GM12878 (cell line): ENCODE measurements at regions not wholly inside any gene's neighbourhood (a gene's known extent, or its start where the extent isn't known, plus 50 kb on each side); places are given as distances from the start of the nearest gene placed in this dataset.

Experiments used
- ATAC-seq: fragments of 200-7000 bp; cut with Tn5 transposase; 3 replicates; pipeline ENCODE4 v1.9.1; 2020; ENCODE audit warnings: mild to moderate bottlenecking, moderate library complexity
- BruUV-seq: library from RNA; stranded (reverse); fragments of 400-500 nt; replicated peaks from 2 replicates; lab custom pipeline; 2021; lab: Mats Ljungman, UMichigan
- CTCF ChIA-PET: fragments of 300-600 bp; sonication (Branson Sonifier 250); formaldehyde crosslinking; extraction: SDS; loops from one replicate; lab custom pipeline; 2021; ENCODE audit warnings: inconsistent platforms; lab: Yijun Ruan, JAX
- POLR2A ChIA-PET: fragments of 350-600 bp; formaldehyde crosslinking; extraction: SDS; loops from one replicate; lab custom pipeline; 2021; ENCODE audit warnings: inconsistent platforms; lab: Charles Lee
- RAD21 ChIA-PET: fragments of 300-600 bp; sonication (Branson Sonifier 250); formaldehyde crosslinking; loops from one replicate; lab custom pipeline; 2023; ENCODE audit warnings: antibody characterized with exemption; ENCODE audit not compliant: unreplicated experiment; lab: Charles Lee
- SMC1A ChIA-PET: fragments of 300-600 bp; sonication (Branson Sonifier 250); formaldehyde crosslinking; loops from one replicate; lab custom pipeline; 2023; ENCODE audit not compliant: unreplicated experiment, uncharacterized antibody; lab: Charles Lee
- DNase-seq: peaks from one replicate; pipeline ENCODE4 v3.0.0-alpha.2; 2011; ENCODE audit warnings: low read depth, low spot score
- FAIRE-seq: peaks from 3 replicates; lab custom pipeline; 2011; peaks lifted over from hg19 to GRCh38; lab: Jason Lieb, UNC
- H2AFZ ChIP-seq: 2 replicates; pipeline ENCODE4 v1.6.0; 2011; ENCODE audit warnings: low read depth, low read length, control low read depth; ENCODE audit not compliant: control insufficient read depth
- H3K27ac ChIP-seq: 2 replicates; pipeline ENCODE4 v1.5.1; 2011; ENCODE audit warnings: control low read depth; ENCODE audit not compliant: control insufficient read depth, insufficient read depth
- H3K27me3 ChIP-seq, 2 experiments: replicated peaks in 1 of 2; 2 replicates each; pipeline versions ENCODE4 v1.6.0 to v1.6.1; 2011; ENCODE audit warnings: low read length in 1 of 2; ENCODE audit not compliant: control insufficient read depth in 2 of 2, insufficient read depth in 2 of 2
- H3K36me3 ChIP-seq, 2 experiments: 2 replicates each; pipeline ENCODE4 v1.5.1; 2011; ENCODE audit warnings: low read length in 1 of 2; ENCODE audit not compliant: control insufficient read depth in 2 of 2, insufficient read depth in 2 of 2
- H3K4me1 ChIP-seq: 2 replicates; pipeline ENCODE4 v1.6.1; 2011; ENCODE audit warnings: mild to moderate bottlenecking, low read length, moderate library complexity, mixed read lengths; ENCODE audit not compliant: control insufficient read depth, insufficient read depth
- H3K4me2 ChIP-seq: 2 replicates; pipeline ENCODE4 v1.6.0; 2011; ENCODE audit warnings: control low read depth; ENCODE audit not compliant: control insufficient read depth, insufficient read depth
- H3K4me3 ChIP-seq: fragments of 200-600 bp; sonication (generic); 2 replicates; pipeline ENCODE4 v1.5.1; 2016
- H3K79me2 ChIP-seq: 2 replicates; pipeline ENCODE4 v1.6.0; 2011; ENCODE audit warnings: low read length; ENCODE audit not compliant: control insufficient read depth, insufficient read depth
- H3K9ac ChIP-seq: 2 replicates; pipeline ENCODE4 v1.8.0; 2011; ENCODE audit warnings: low read length, control low read depth, mixed read lengths; ENCODE audit not compliant: control insufficient read depth, insufficient read depth
- H3K9me3 ChIP-seq: replicated peaks from 3 replicates; pipeline ENCODE4 v1.5.1; 2011; ENCODE audit warnings: mild to moderate bottlenecking, low read length; ENCODE audit not compliant: control insufficient read depth, insufficient read depth
- H4K20me1 ChIP-seq: 2 replicates; pipeline ENCODE4 v1.6.0; 2011; ENCODE audit not compliant: control insufficient read depth, insufficient read depth
- EP300 ChIP-seq, 2 experiments: fragments of 150-350 bp in 1 of 2; IDR thresholded peaks; 2 replicates each; pipeline ENCODE4 v1.6.1; 2011 to 2012; ENCODE audit warnings: low read depth in 2 of 2, low read length in 2 of 2, borderline replicate concordance in 1 of 2, improper control_type of control experiment in 1 of 2, inconsistent platforms in 1 of 2; ENCODE audit not compliant: control insufficient read depth in 1 of 2
- MEF2A ChIP-seq: IDR thresholded peaks from 2 replicates; pipeline ENCODE4 v1.6.1; 2011; ENCODE audit warnings: low read depth, mild to moderate bottlenecking, low read length, moderate library complexity; ENCODE audit not compliant: insufficient read depth
- MEF2B ChIP-seq: fragments of 450-650 bp; IDR thresholded peaks from 2 replicates; pipeline ENCODE4 v1.6.1; 2018; ENCODE audit warnings: mild to moderate bottlenecking, moderate library complexity; ENCODE audit not compliant: partially characterized antibody, poor library complexity, severe bottlenecking
- MTA2 ChIP-seq: fragments of 450-650 bp; IDR thresholded peaks from 2 replicates; pipeline ENCODE4 v1.6.1; 2016; ENCODE audit warnings: low read depth, mild to moderate bottlenecking, moderate library complexity
- NFIC ChIP-seq: IDR thresholded peaks from 2 replicates; pipeline ENCODE4 v1.6.1; 2012; ENCODE audit warnings: low read depth, mild to moderate bottlenecking, inconsistent platforms, low read length, moderate library complexity
- NFYA ChIP-seq: IDR thresholded peaks from 2 replicates; pipeline ENCODE4 v1.6.1; 2011; ENCODE audit warnings: low read depth, mild to moderate bottlenecking, low read length, improper control_type of control experiment, borderline replicate concordance
- PAX5 ChIP-seq: IDR thresholded peaks from 2 replicates; pipeline ENCODE4 v1.6.1; 2011; ENCODE audit warnings: low read depth, low read length, borderline replicate concordance
- PKNOX1 ChIP-seq: fragments of 450-650 bp; IDR thresholded peaks from 2 replicates; pipeline ENCODE4 v1.6.1; 2016; ENCODE audit warnings: mild to moderate bottlenecking
- POU2F2 ChIP-seq: IDR thresholded peaks from 3 replicates; pipeline ENCODE4 v1.6.1; 2011; ENCODE audit warnings: low read depth, mild to moderate bottlenecking, low read length, borderline replicate concordance
- RUNX3 ChIP-seq: IDR thresholded peaks from 2 replicates; pipeline ENCODE4 v1.6.1; 2012; ENCODE audit warnings: low read length, inconsistent platforms
- SKIL ChIP-seq: fragments of 450-650 bp; IDR thresholded peaks from 2 replicates; pipeline ENCODE4 v1.6.1; 2017; ENCODE audit warnings: mild to moderate bottlenecking, low read depth, inconsistent platforms; ENCODE audit not compliant: poor library complexity, severe bottlenecking
- SREBF1 ChIP-seq: IDR thresholded peaks from 2 replicates; pipeline ENCODE4 v1.6.1; 2012; ENCODE audit warnings: mild to moderate bottlenecking, low read length
- TCF12 ChIP-seq: IDR thresholded peaks from 2 replicates; pipeline ENCODE4 v1.6.1; 2011; ENCODE audit warnings: low read depth, mild to moderate bottlenecking, low read length
- WGBS: methylation state at CpG from one replicate; pipeline ENCODE4 v1.1.6; 2016; ENCODE audit warnings: low lambda C conversion rate; ENCODE audit not compliant: insufficient replicate concordance, insufficient coverage; ENCODE audit errors: missing lambda C conversion rate; 5-methylcytosine and 5-hydroxymethylcytosine counted together
- in situ Hi-C: fragments of 300-500 bp; cut with MboI; formaldehyde crosslinking; loops from 9 replicates; pipeline ENCODE4 v1.14.3; 2018; ENCODE audit warnings: mixed read lengths
- intact Hi-C: fragments of 100-400 bp; cut with micrococcal nuclease; formaldehyde crosslinking; loops from one replicate; pipeline ENCODE4 v1.14.2; 2022; ENCODE audit not compliant: unreplicated experiment

GRCh38 chr2:62435720-62436119, 70.3 kb downstream of the TMEM17 start:
- H3K36me3 ChIP-seq, result no peaks in the 10 kb centered on the region
- RAD21 ChIA-PET, result no interaction called here
- no peaks in the 10 kb centered on the region for H3K79me2 ChIP-seq
- no peak overlapping the region for H2AFZ ChIP-seq
- BruUV-seq, result no TSS peak
- WGBS, result 18% methylated on average over 3 of the region's 3 CpGs
- peaks cover 30% of the 10 kb centered on the region for H3K4me1 ChIP-seq
- intact Hi-C loops (no loop called here), in situ Hi-C loops (no loop called here)
- H3K27ac ChIP-seq, result no peak overlapping the region
- no peaks in the 10 kb centered on the region; the same call in 2 of the 3 replicates for H3K9me3 ChIP-seq
- POLR2A ChIA-PET, result interaction anchor here (1.0 kb wide), 1 partner anchor 269 kb away, joined by 3 read pairs; no protein-coding TSS in a partner anchor
- peak; percentile 82 for FAIRE-seq
- no peak overlapping the region for H3K4me3 ChIP-seq
- H3K27me3 ChIP-seq, result no peaks in the 10 kb centered on the region
- CTCF ChIA-PET, result interaction anchor here (0.5 to 1.3 kb wide), 2 partner anchors 195 to 442 kb away, joined by 3 to 5 read pairs; no protein-coding TSS in a partner anchor
- H3K4me2 ChIP-seq, result peak overlapping the region; percentile 64
- ATAC-seq, result peak; percentile 90
- SMC1A ChIA-PET, result interaction anchor here (0.5 to 2.3 kb wide), 6 partner anchors 12 to 410 kb away, joined by 3 to 13 read pairs (median 4); no protein-coding TSS in a partner anchor
- no peaks in the 10 kb centered on the region for H4K20me1 ChIP-seq
- peak; percentile 24; the same call in 1 of the 2 replicates for TF ChIP-seq MTA2
- TF ChIP-seq POU2F2, result peak; percentile 63; the same call in 1 of the 3 replicates
- peak; percentile 25 for TF ChIP-seq SKIL
- peak; percentile 55; the same call in 1 of the 2 replicates for TF ChIP-seq MEF2A
- 0 out of 2 replicates have a peak, but pooled peaks have one; percentile 21 for TF ChIP-seq NFIC
- peak; percentile 15 for TF ChIP-seq MEF2B
- peak; percentile 53; the same call in 1 of the 2 replicates for TF ChIP-seq PAX5
- TF ChIP-seq PKNOX1, result no peak
- peak in 1 of 2 experiments; percentile 48; a peak in 1 of 4 replicates for TF ChIP-seq EP300 (IDR thresholded peaks at IDR 0.05; ENCODE audit: borderline replicate concordance in 1 of 2, control insufficient read depth in 1 of 2, low read depth in 2 of 2, low read length in 2 of 2)
- no peak for TF ChIP-seq TCF12
- peak; percentile 74 for TF ChIP-seq RUNX3
- TF ChIP-seq SREBF1, result no peak
- no peak for TF ChIP-seq NFYA
- H3K9ac ChIP-seq, result no peak overlapping the region
- DNase-seq, result peak; percentile 46
